ENCODE measurements at regions not wholly inside any gene's neighbourhood (a gene's known extent, or its start where the extent isn't known, plus 50 kb on each side); places are given as distances from the start of the nearest gene placed in this dataset.
"Not testable (repeated sequence)": the region's sequence is repeated elsewhere in the genome, so short reads cannot be mapped to it uniquely, and the experiment has no call there.

GRCh38 chr2:132039609-132040236, 122.0 kb downstream of the ANKRD30BL start:
- intact Hi-C loops (cut with micrococcal nuclease), result not testable (repeated sequence)

GRCh38 chr2:132038883-132039235, 122.9 kb downstream of the ANKRD30BL start:
- H2AK5ac ChIP-seq (ENCODE audit: low read depth, low read length); H3K27ac ChIP-seq (ENCODE audit: insufficient read depth, low read length); H2BK20ac ChIP-seq (ENCODE audit: low read depth, low read length); DNase-seq; H2AK9ac ChIP-seq (replicated peaks; ENCODE audit: low read depth, low read length, poor library complexity); intact Hi-C loops (cut with micrococcal nuclease); dilution Hi-C loops (cut with HindIII; ENCODE audit: low sequenced_read_pairs, unreplicated experiment); H3K56ac ChIP-seq (ENCODE audit: extremely low read depth, insufficient read depth, low read length); ATAC-seq (ENCODE audit: low read depth); H3K79me1 ChIP-seq (ENCODE audit: low read depth in 1 of 2, low read length in 2 of 2); H3K4ac ChIP-seq (ENCODE audit: low read depth, low read length); H3K9ac ChIP-seq (ENCODE audit: low read depth, low read length); BruUV-seq (replicated peaks); in situ Hi-C loops (cut with MboI; ENCODE audit: low sequenced_read_pairs); H3K36me3 ChIP-seq (ENCODE audit: control insufficient read depth, insufficient read depth, low read length); H3K23ac ChIP-seq (ENCODE audit: low read depth, low read length); H2BK5ac ChIP-seq (ENCODE audit: low read depth, low read length, poor library complexity, severe bottlenecking); H2AFZ ChIP-seq (replicated peaks; ENCODE audit: low read length, poor library complexity); H3K9me1 ChIP-seq (ENCODE audit: insufficient read depth, low read length); H3K4me1 ChIP-seq (ENCODE audit: control insufficient read depth, insufficient read depth, low read length); H3K9me3 ChIP-seq (ENCODE audit: control insufficient read depth, insufficient read depth, low read length); CTCF ChIA-PET; H4K91ac ChIP-seq (ENCODE audit: insufficient read depth, low read depth, low read length); H2BK120ac ChIP-seq (ENCODE audit: low read depth, low read length); H2BK15ac ChIP-seq (ENCODE audit: low read depth, low read length); H4K20me1 ChIP-seq (ENCODE audit: insufficient read depth, low read length); H3K14ac ChIP-seq (replicated peaks; ENCODE audit: low read depth, low read length); H3K18ac ChIP-seq (ENCODE audit: low read depth, low read length); POLR2A ChIA-PET (ENCODE audit: unreplicated experiment); H4K8ac ChIP-seq (ENCODE audit: low read depth in 2 of 2, low read length in 2 of 2); H4K5ac ChIP-seq (ENCODE audit: low read depth, low read length): not testable (repeated sequence)
- H3K27me3 ChIP-seq (ENCODE audit: control insufficient read depth, insufficient read depth, low read length), result peaks cover 16% of the 10 kb centered on the region
- peak overlapping the region; percentile 28; the same call in 1 of the 2 replicates for H3K4me2 ChIP-seq (ENCODE audit: low read depth, low read length)
- WGBS, 2 experiments (ENCODE audit: extremely low coverage in 2 of 2, insufficient read length in 1 of 2), result no CpG with 5 or more reads among the region's 1 CpG
- H3K4me3 ChIP-seq (ENCODE audit: insufficient read depth, low read depth, low read length), result 0 out of 2 replicates have a peak overlapping the region, but pooled peaks have one; percentile 14

More at GRCh38 chr2:132039609-132040236, 122.0 kb downstream of the ANKRD30BL start:
- ATAC-seq (ENCODE audit: low read depth); CTCF ChIA-PET; H3K36me3 ChIP-seq (ENCODE audit: control insufficient read depth, insufficient read depth, low read length); H2AK5ac ChIP-seq (ENCODE audit: low read depth, low read length); DNase-seq; H2AK9ac ChIP-seq (replicated peaks; ENCODE audit: low read depth, low read length, poor library complexity); H3K4me2 ChIP-seq (ENCODE audit: low read depth, low read length); H2BK120ac ChIP-seq (ENCODE audit: low read depth, low read length); H3K18ac ChIP-seq (ENCODE audit: low read depth, low read length); H3K4ac ChIP-seq (ENCODE audit: low read depth, low read length); dilution Hi-C loops (cut with HindIII; ENCODE audit: low sequenced_read_pairs, unreplicated experiment); H3K9me1 ChIP-seq (ENCODE audit: insufficient read depth, low read length); H3K23ac ChIP-seq (ENCODE audit: low read depth, low read length); H2AFZ ChIP-seq (replicated peaks; ENCODE audit: low read length, poor library complexity); H3K27ac ChIP-seq (ENCODE audit: insufficient read depth, low read length); in situ Hi-C loops (cut with MboI; ENCODE audit: low sequenced_read_pairs); H3K79me1 ChIP-seq (ENCODE audit: low read depth in 1 of 2, low read length in 2 of 2); H2BK20ac ChIP-seq (ENCODE audit: low read depth, low read length); H3K4me1 ChIP-seq (ENCODE audit: control insufficient read depth, insufficient read depth, low read length); H2BK15ac ChIP-seq (ENCODE audit: low read depth, low read length); BruUV-seq (replicated peaks); H3K56ac ChIP-seq (ENCODE audit: extremely low read depth, insufficient read depth, low read length); H3K4me3 ChIP-seq (ENCODE audit: insufficient read depth, low read depth, low read length); H3K9me3 ChIP-seq (ENCODE audit: control insufficient read depth, insufficient read depth, low read length); H4K8ac ChIP-seq (ENCODE audit: low read depth in 2 of 2, low read length in 2 of 2); H4K20me1 ChIP-seq (ENCODE audit: insufficient read depth, low read length); H3K14ac ChIP-seq (replicated peaks; ENCODE audit: low read depth, low read length); H3K9ac ChIP-seq (ENCODE audit: low read depth, low read length); H4K91ac ChIP-seq (ENCODE audit: insufficient read depth, low read depth, low read length); POLR2A ChIA-PET (ENCODE audit: unreplicated experiment); H4K5ac ChIP-seq (ENCODE audit: low read depth, low read length); H2BK5ac ChIP-seq (ENCODE audit: low read depth, low read length, poor library complexity, severe bottlenecking): not testable (repeated sequence)
- WGBS, 2 experiments (ENCODE audit: extremely low coverage in 2 of 2, insufficient read length in 1 of 2), result no CpG with 5 or more reads among the region's 5 CpGs
- peaks cover 16% of the 10 kb centered on the region for H3K27me3 ChIP-seq (ENCODE audit: control insufficient read depth, insufficient read depth, low read length)

All from IMR-90 (cell line).